HEK293 (cell line): ENCODE measurements at regions not wholly inside any gene's neighbourhood (a gene's known extent, or its start where the extent isn't known, plus 50 kb on each side); places are given as distances from the start of the nearest gene placed in this dataset.

Experiments
- ATF2 ChIP-seq: fragments of 450-650 bp; formaldehyde crosslinking; IDR thresholded peaks from 2 replicates; pipeline ENCODE4 v1.5.1; 2016; ENCODE audit warnings: missing biosample characterization, missing genetic modification characterization, low read depth
- CTCF ChIP-seq: fragments of 450-650 bp; formaldehyde crosslinking; IDR thresholded peaks from 2 replicates; pipeline ENCODE4 v1.5.1; 2016; ENCODE audit warnings: missing biosample characterization, missing genetic modification characterization
- MZF1 ChIP-seq: fragments of 450-650 bp; formaldehyde crosslinking; IDR thresholded peaks from 2 replicates; pipeline ENCODE4 v1.5.1; 2017; ENCODE audit warnings: missing biosample characterization, missing genetic modification characterization, borderline replicate concordance
- PATZ1 ChIP-seq: fragments of 450-650 bp; formaldehyde crosslinking; IDR thresholded peaks from 2 replicates; pipeline ENCODE4 v1.5.1; 2016; ENCODE audit warnings: missing biosample characterization, missing genetic modification characterization
- TSHZ1 ChIP-seq: fragments of 450-650 bp; formaldehyde crosslinking; IDR thresholded peaks from 2 replicates; pipeline ENCODE4 v1.5.1; 2016; ENCODE audit warnings: missing biosample characterization, missing genetic modification characterization, borderline replicate concordance
- YY1 ChIP-seq: fragments of 450-650 bp; formaldehyde crosslinking; IDR thresholded peaks from 2 replicates; pipeline ENCODE4 v1.5.1; 2018; ENCODE audit warnings: missing biosample characterization, missing genetic modification characterization
- ZNF146 ChIP-seq: fragments of 450-650 bp; formaldehyde crosslinking; IDR thresholded peaks from 2 replicates; pipeline ENCODE4 v1.5.1; 2016; ENCODE audit warnings: missing biosample characterization, missing genetic modification characterization
- ZNF280C ChIP-seq: fragments of 450-650 bp; formaldehyde crosslinking; IDR thresholded peaks from 2 replicates; pipeline ENCODE4 v1.5.1; 2016; ENCODE audit warnings: missing biosample characterization, missing genetic modification characterization
- ZNF560 ChIP-seq: fragments of 450-650 bp; formaldehyde crosslinking; IDR thresholded peaks from 2 replicates; pipeline ENCODE4 v1.5.1; 2017; ENCODE audit warnings: missing biosample characterization, missing genetic modification characterization, borderline replicate concordance
- ZNF571 ChIP-seq: fragments of 450-650 bp; formaldehyde crosslinking; IDR thresholded peaks from 2 replicates; pipeline ENCODE4 v1.5.0; 2017; ENCODE audit warnings: missing biosample characterization, missing genetic modification characterization
- ZNF747 ChIP-seq: fragments of 450-650 bp; formaldehyde crosslinking; IDR thresholded peaks from 2 replicates; pipeline ENCODE4 v1.5.1; 2016; ENCODE audit warnings: missing biosample characterization, missing genetic modification characterization
- ZSCAN16 ChIP-seq: fragments of 450-650 bp; formaldehyde crosslinking; IDR thresholded peaks from 2 replicates; pipeline ENCODE4 v1.5.1; 2016; ENCODE audit warnings: missing biosample characterization, missing genetic modification characterization
- ZSCAN5A ChIP-seq: fragments of 450-650 bp; formaldehyde crosslinking; IDR thresholded peaks from 2 replicates; pipeline ENCODE4 v1.5.1; 2016; ENCODE audit warnings: missing biosample characterization, missing genetic modification characterization

- TF ChIP-seq CTCF (tag by site-specific recombination): no peak
- TF ChIP-seq MZF1 (tag by site-specific recombination): no peak
- no peak for TF ChIP-seq PATZ1 (tag by site-specific recombination)
- no peak for TF ChIP-seq ZNF146 (tag by site-specific recombination)
- TF ChIP-seq ZNF747 (tag by site-specific recombination): no peak
- TF ChIP-seq YY1 (tag by site-specific recombination): no peak
- TF ChIP-seq ZNF560 (tag by site-specific recombination): no peak
- no peak for TF ChIP-seq ZNF571 (tag by site-specific recombination)
- no peak for TF ChIP-seq TSHZ1 (tag by site-specific recombination)
- TF ChIP-seq ATF2: no peak
- TF ChIP-seq ZNF280C: no peak
- no peak for TF ChIP-seq ZSCAN5A (tag by site-specific recombination)
- no peak for TF ChIP-seq ZSCAN16 (tag by site-specific recombination)
These were observed 102.2 kb downstream of the AQP9 start for GRCh38 chr15:58240191-58240932.
